AG09319 (cell line): ENCODE measurements at regions not wholly inside any gene's neighbourhood (a gene's known extent, or its start where the extent isn't known, plus 50 kb on each side); places are given as distances from the start of the nearest gene placed in this dataset.
A peak's percentile ranks its signal among the peaks of the same experiment; 100 is the strongest.
"Not testable (repeated sequence)": the region's sequence is repeated elsewhere in the genome, so short reads cannot be mapped to it uniquely, and the experiment has no call there.

ENCODE experiments used
- DNase-seq: peaks from one replicate; pipeline ENCODE4 v3.0.0-alpha.2; 2010; ENCODE audit warnings: low read depth; ENCODE audit errors: extremely low read depth
- CTCF ChIP-seq: IDR thresholded peaks from 2 replicates; pipeline ENCODE4 v1.5.1; 2011; ENCODE audit warnings: low read depth, mild to moderate bottlenecking, inconsistent platforms, low read length, moderate library complexity

- no peak for DNase-seq
Observed at GRCh38 chr15:20358779-20359414, 182.7 kb downstream of the GOLGA6L6 start.

GRCh38 chr15:20358066-20358778 lies 183.4 kb downstream of the GOLGA6L6 start:
- DNase-seq, result no peak
- no peak for TF ChIP-seq CTCF

More at GRCh38 chr15:20358779-20359414, 182.7 kb downstream of the GOLGA6L6 start:
- no peak for TF ChIP-seq CTCF

- DNase-seq, result no peak
- no peak for TF ChIP-seq CTCF
Observed at GRCh38 chr15:20357481-20358065, 184.0 kb downstream of the GOLGA6L6 start.

- DNase-seq, result no peak
- no peak for TF ChIP-seq CTCF
Observed at GRCh38 chr15:20356911-20357480, 184.6 kb downstream of the GOLGA6L6 start.

GRCh38 chr15:20356444-20356910 lies 185.1 kb downstream of the GOLGA6L6 start:
- no peak for DNase-seq
- TF ChIP-seq CTCF, result peak; percentile 48

- no peak for TF ChIP-seq CTCF
- DNase-seq, result no peak
Observed at GRCh38 chr15:20355256-20355868, 186.2 kb downstream of the GOLGA6L6 start.

- not testable (repeated sequence) for DNase-seq
Observed at GRCh38 chr15:20354884-20355223, 186.7 kb downstream of the GOLGA6L6 start.
